ENCODE measurements at regions not wholly inside any gene's neighbourhood (a gene's known extent, or its start where the extent isn't known, plus 50 kb on each side); places are given as distances from the start of the nearest gene placed in this dataset.

DNA sequence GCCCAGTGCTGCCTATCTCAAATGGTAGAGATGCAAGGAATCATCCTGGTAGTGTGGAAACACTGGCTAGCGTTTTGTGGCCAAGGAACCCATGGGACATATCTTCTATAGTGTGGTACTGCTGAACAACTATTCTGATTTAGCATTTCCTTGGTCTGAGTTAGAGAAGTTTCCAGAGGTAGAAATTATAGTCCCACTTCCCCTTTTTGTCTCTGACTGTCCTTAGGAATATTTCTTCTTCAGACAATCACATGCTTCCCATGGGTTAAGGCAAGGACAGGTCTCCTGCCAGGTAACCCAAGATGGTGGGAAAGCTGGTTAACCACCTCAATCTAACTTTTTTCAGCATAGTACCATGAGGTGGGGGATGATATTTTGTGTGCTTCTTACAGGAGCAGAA, 729.5 kb upstream of the LRRTM4 start:
- TF ChIP-seq, protein P1, sequence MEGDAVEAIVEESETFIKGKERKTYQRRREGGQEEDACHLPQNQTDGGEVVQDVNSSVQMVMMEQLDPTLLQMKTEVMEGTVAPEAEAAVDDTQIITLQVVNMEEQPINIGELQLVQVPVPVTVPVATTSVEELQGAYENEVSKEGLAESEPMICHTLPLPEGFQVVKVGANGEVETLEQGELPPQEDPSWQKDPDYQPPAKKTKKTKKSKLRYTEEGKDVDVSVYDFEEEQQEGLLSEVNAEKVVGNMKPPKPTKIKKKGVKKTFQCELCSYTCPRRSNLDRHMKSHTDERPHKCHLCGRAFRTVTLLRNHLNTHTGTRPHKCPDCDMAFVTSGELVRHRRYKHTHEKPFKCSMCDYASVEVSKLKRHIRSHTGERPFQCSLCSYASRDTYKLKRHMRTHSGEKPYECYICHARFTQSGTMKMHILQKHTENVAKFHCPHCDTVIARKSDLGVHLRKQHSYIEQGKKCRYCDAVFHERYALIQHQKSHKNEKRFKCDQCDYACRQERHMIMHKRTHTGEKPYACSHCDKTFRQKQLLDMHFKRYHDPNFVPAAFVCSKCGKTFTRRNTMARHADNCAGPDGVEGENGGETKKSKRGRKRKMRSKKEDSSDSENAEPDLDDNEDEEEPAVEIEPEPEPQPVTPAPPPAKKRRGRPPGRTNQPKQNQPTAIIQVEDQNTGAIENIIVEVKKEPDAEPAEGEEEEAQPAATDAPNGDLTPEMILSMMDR (conservative IDR thresholded peaks at IDR 0.05) = no peak
- no peak for TF ChIP-seq ZFX (IDR thresholded peaks at IDR 0.05)
